ENCODE measurements at regions not wholly inside any gene's neighbourhood (a gene's known extent, or its start where the extent isn't known, plus 50 kb on each side); places are given as distances from the start of the nearest gene placed in this dataset.

DNA sequence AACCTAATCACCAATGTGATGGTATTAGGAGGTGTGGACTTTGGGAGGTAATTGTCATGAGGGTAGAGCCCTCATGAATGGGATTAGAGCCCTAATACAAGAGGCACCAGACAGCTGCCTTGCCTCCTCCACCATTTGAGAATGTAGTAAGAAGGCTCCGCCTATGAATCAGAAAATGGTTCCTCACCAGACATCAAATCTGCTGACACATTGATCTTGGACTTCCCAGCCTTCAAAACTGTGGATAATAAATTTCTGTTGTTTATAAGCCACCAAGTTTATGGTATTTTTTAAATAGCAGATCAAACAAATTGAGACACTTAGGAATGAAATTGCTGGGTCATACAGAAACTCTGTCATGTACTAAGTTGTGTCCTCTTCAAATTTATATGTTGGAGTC, 56.8 kb upstream of the COL6A5 start:
- TF ChIP-seq CTCF (IDR thresholded peaks at IDR 0.05; ENCODE audit: borderline replicate concordance, extremely low read depth, low read length, poor library complexity, severe bottlenecking) (no peak), EZH2 (IDR thresholded peaks at IDR 0.05; ENCODE audit: borderline replicate concordance, low read depth, low read length, severe bottlenecking) (no peak)
